ENCODE measurements at regions not wholly inside any gene's neighbourhood (a gene's known extent, or its start where the extent isn't known, plus 50 kb on each side); places are given as distances from the start of the nearest gene placed in this dataset.

DNA sequence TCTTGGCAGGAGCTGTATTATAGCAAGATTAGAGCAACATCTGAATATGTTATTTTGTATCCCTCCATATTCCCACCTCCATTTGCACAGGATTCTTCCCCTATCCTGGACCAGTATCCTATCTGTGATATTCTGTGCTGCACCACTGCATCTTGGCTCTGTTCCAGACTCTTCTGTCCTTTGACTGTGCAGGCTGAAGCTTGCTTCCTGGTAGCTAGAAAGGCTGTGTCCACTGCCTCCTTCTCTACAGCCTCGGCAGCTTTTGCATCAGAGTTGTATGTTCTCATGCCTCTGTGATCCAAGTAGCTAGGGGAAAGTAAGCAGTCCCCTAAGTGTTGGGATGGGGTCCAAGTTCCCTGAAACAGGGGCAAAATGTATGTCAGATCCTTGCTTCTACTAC is 104.1 kb downstream of the GAS1 start:
- H3K36me3 ChIP-seq (ENCODE audit: insufficient read depth, low read length) = no peaks in the 10 kb centered on the region
- H3K4me1 ChIP-seq (ENCODE audit: insufficient read depth, low read length) = no peaks in the 10 kb centered on the region
- H3K79me2 ChIP-seq (ENCODE audit: insufficient read depth, low read length) = no peaks in the 10 kb centered on the region
- no peak overlapping the region for H3K4me3 ChIP-seq (ENCODE audit: insufficient read depth, low read depth, low read length)
- H3K27ac ChIP-seq (ENCODE audit: low read depth, low read length) = no peak overlapping the region
- no peaks in the 10 kb centered on the region for H4K20me1 ChIP-seq (ENCODE audit: insufficient read depth, low read length)
- H3K9ac ChIP-seq (ENCODE audit: low read length) = no peak overlapping the region
- peaks cover 5% of the 10 kb centered on the region for H3K27me3 Mint-ChIP-seq (ENCODE audit: low read depth, unreplicated experiment)
- no peak overlapping the region for H3K4me3 Mint-ChIP-seq (ENCODE audit: unreplicated experiment)
- DNase-seq (ENCODE audit: low read depth) (no peak), FAIRE-seq (no peak)
- peaks cover 12% of the 10 kb centered on the region for H3K4me1 Mint-ChIP-seq (ENCODE audit: low read depth, unreplicated experiment)
- no peak overlapping the region for H3K4me2 ChIP-seq (ENCODE audit: low read length)
- H3K9me3 ChIP-seq (ENCODE audit: insufficient read depth, low read depth, low read length) = no peaks in the 10 kb centered on the region
- no peaks in the 10 kb centered on the region for H3K36me3 Mint-ChIP-seq (ENCODE audit: low read depth, unreplicated experiment)
- peaks cover 2% of the 10 kb centered on the region for H3K27me3 ChIP-seq (ENCODE audit: insufficient read depth, low read length)
- H3K9me3 Mint-ChIP-seq (ENCODE audit: unreplicated experiment) = peaks cover 2% of the 10 kb centered on the region
- no peak overlapping the region for H3K27ac Mint-ChIP-seq (ENCODE audit: unreplicated experiment)
- no peak overlapping the region for H2AFZ ChIP-seq (ENCODE audit: low read depth, low read length)
- TF ChIP-seq, protein P1, sequence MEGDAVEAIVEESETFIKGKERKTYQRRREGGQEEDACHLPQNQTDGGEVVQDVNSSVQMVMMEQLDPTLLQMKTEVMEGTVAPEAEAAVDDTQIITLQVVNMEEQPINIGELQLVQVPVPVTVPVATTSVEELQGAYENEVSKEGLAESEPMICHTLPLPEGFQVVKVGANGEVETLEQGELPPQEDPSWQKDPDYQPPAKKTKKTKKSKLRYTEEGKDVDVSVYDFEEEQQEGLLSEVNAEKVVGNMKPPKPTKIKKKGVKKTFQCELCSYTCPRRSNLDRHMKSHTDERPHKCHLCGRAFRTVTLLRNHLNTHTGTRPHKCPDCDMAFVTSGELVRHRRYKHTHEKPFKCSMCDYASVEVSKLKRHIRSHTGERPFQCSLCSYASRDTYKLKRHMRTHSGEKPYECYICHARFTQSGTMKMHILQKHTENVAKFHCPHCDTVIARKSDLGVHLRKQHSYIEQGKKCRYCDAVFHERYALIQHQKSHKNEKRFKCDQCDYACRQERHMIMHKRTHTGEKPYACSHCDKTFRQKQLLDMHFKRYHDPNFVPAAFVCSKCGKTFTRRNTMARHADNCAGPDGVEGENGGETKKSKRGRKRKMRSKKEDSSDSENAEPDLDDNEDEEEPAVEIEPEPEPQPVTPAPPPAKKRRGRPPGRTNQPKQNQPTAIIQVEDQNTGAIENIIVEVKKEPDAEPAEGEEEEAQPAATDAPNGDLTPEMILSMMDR (IDR thresholded peaks at IDR 0.05; ENCODE audit: insufficient read depth, low read depth, low read length) = no peak
- TF ChIP-seq EZH2 (IDR thresholded peaks at IDR 0.05; ENCODE audit: insufficient read depth, low read length) = no peak

DNA sequence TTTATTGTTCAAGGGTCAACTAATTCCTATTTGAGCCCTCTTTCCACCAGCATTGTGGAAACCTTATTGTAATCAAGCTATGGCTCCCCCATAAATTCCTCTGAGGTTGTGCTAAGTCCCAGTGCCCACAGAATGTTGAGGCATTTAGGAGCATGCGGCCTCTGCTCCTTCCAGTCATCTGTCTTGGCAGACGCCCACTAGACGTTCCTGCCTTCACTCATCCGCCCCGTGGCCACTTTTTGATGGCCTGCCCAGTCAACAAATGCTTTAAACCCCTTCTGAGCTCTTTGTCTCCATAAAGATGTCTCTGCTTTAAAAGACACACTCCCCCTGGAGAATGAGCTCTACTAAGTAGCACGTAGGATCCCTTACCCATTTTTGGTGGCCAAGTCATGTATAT is 104.7 kb downstream of the GAS1 start:
- Mint-ChIP-seq H3K4me1 (ENCODE audit: low read depth, unreplicated experiment) (peaks cover 12% of the 10 kb centered on the region), H3K4me3 (ENCODE audit: unreplicated experiment) (no peak overlapping the region), H3K27me3 (ENCODE audit: low read depth, unreplicated experiment) (peaks cover 8% of the 10 kb centered on the region), H3K27ac (ENCODE audit: unreplicated experiment) (no peak overlapping the region), H3K36me3 (ENCODE audit: low read depth, unreplicated experiment) (no peaks in the 10 kb centered on the region), H3K9me3 (ENCODE audit: unreplicated experiment) (peaks cover 2% of the 10 kb centered on the region)
- Histone ChIP-seq H3K9ac (ENCODE audit: low read length) (no peak overlapping the region), H3K27me3 (ENCODE audit: insufficient read depth, low read length) (peaks cover 2% of the 10 kb centered on the region), H2AFZ (ENCODE audit: low read depth, low read length) (no peak overlapping the region), H3K4me1 (ENCODE audit: insufficient read depth, low read length) (no peaks in the 10 kb centered on the region), H3K36me3 (ENCODE audit: insufficient read depth, low read length) (no peaks in the 10 kb centered on the region), H3K4me2 (ENCODE audit: low read length) (no peak overlapping the region), H3K27ac (ENCODE audit: low read depth, low read length) (no peak overlapping the region), H3K9me3 (ENCODE audit: insufficient read depth, low read depth, low read length) (no peaks in the 10 kb centered on the region), H3K4me3 (ENCODE audit: insufficient read depth, low read depth, low read length) (no peak overlapping the region), H3K79me2 (ENCODE audit: insufficient read depth, low read length) (no peaks in the 10 kb centered on the region), H4K20me1 (ENCODE audit: insufficient read depth, low read length) (no peaks in the 10 kb centered on the region)
- no peak for DNase-seq (ENCODE audit: low read depth)
- no peak for TF ChIP-seq EZH2 (IDR thresholded peaks at IDR 0.05; ENCODE audit: insufficient read depth, low read length)
- TF ChIP-seq, protein P1 (IDR thresholded peaks at IDR 0.05; ENCODE audit: insufficient read depth, low read depth, low read length) = no peak
- FAIRE-seq = no peak

DNA sequence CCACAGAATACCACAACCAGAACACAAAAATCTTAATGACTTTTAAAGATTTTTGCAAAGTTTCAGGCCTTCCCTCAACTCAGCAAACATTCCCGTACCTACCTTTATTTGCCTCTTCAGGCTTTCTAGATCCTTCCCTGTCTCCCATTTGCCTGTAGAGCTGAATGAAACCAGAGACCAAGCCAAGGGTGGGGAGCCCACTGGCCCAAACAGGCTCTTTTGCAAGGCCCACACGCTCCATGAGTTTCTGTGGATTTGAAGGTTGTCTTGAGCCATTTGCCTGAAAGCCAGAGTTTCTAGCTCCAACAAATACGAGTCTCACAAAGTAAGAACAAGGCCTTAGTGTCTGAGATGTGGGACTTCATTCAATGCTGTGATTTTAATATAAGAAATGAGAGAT is 107.8 kb downstream of the GAS1 start:
- no peak for DNase-seq (ENCODE audit: low read depth)

More for the DNA sequence above, 107.8 kb downstream of the GAS1 start:
- Histone ChIP-seq H3K4me1 (ENCODE audit: insufficient read depth, low read length) (no peaks in the 10 kb centered on the region), H3K4me3 (ENCODE audit: insufficient read depth, low read depth, low read length) (no peak overlapping the region), H3K4me2 (ENCODE audit: low read length) (no peak overlapping the region), H3K9me3 (ENCODE audit: insufficient read depth, low read depth, low read length) (no peaks in the 10 kb centered on the region), H3K27ac (ENCODE audit: low read depth, low read length) (no peak overlapping the region), H4K20me1 (ENCODE audit: insufficient read depth, low read length) (no peaks in the 10 kb centered on the region), H3K27me3 (ENCODE audit: insufficient read depth, low read length) (peaks cover 4% of the 10 kb centered on the region), H2AFZ (ENCODE audit: low read depth, low read length) (no peak overlapping the region), H3K9ac (ENCODE audit: low read length) (no peak overlapping the region), H3K79me2 (ENCODE audit: insufficient read depth, low read length) (no peaks in the 10 kb centered on the region), H3K36me3 (ENCODE audit: insufficient read depth, low read length) (no peaks in the 10 kb centered on the region)
- Mint-ChIP-seq H3K4me3 (ENCODE audit: unreplicated experiment) (no peak overlapping the region), H3K4me1 (ENCODE audit: low read depth, unreplicated experiment) (peaks cover 11% of the 10 kb centered on the region), H3K27me3 (ENCODE audit: low read depth, unreplicated experiment) (peaks cover 16% of the 10 kb centered on the region), H3K9me3 (ENCODE audit: unreplicated experiment) (peaks cover 2% of the 10 kb centered on the region), H3K27ac (ENCODE audit: unreplicated experiment) (no peak overlapping the region), H3K36me3 (ENCODE audit: low read depth, unreplicated experiment) (no peaks in the 10 kb centered on the region)
- TF ChIP-seq EZH2 (IDR thresholded peaks at IDR 0.05; ENCODE audit: insufficient read depth, low read length) = no peak
- TF ChIP-seq, protein P1 (IDR thresholded peaks at IDR 0.05; ENCODE audit: insufficient read depth, low read depth, low read length) = no peak
- FAIRE-seq = no peak

Measured in astrocyte (in vitro differentiated cells and primary cell).